ENCODE measurements at regions not wholly inside any gene's neighbourhood (a gene's known extent, or its start where the extent isn't known, plus 50 kb on each side); places are given as distances from the start of the nearest gene placed in this dataset.

DNA sequence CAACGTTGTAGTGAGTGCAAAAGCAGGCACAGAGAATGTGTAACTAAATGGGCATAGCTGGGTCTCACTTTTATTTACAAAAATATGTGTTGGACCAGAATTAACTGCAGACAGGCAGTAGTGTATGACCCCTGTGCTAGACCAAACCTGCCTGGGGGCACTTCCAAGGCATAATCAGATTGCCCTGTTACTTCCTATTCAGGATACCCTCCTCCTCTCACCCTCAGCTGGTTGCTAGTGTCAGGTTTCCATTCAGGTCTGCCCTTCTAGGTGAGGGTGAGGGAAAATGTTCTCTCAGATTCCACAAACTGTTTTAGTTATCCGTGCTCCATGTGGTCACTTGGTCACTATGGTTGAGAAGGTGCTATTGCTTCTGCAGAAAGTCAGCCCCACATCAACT lies 387.3 kb downstream of the LMX1A start:
- Histone ChIP-seq H3K36me3 (ENCODE audit: control insufficient read depth in 2 of 2, extremely low read depth in 1 of 2, insufficient read depth in 2 of 2, low read length in 2 of 2) (no peaks in the 10 kb centered on the region), H3K9me1 (replicated peaks; ENCODE audit: control insufficient read depth, extremely low read depth, insufficient read depth, low read length) (no peaks in the 10 kb centered on the region), H3K79me2 (ENCODE audit: control insufficient read depth, insufficient read depth, low read length) (no peaks in the 10 kb centered on the region), H3K4me2 (ENCODE audit: insufficient read depth, low read length) (no peak overlapping the region), H3K9ac (replicated peaks; ENCODE audit: extremely low read depth, insufficient read depth, low read length) (no peak overlapping the region), H4K20me1 (replicated peaks; ENCODE audit: control insufficient read depth, extremely low read depth, insufficient read depth, low read length) (no peaks in the 10 kb centered on the region), H3K27ac (ENCODE audit: insufficient read depth, low read depth, low read length) (no peak overlapping the region), H3K4me1 (ENCODE audit: control insufficient read depth, extremely low read depth, insufficient read depth, low read length) (no peaks in the 10 kb centered on the region), H3K27me3 (ENCODE audit: control insufficient read depth in 2 of 2, insufficient read depth in 2 of 2, low read length in 2 of 2) (no peaks in the 10 kb centered on the region), H3K9me3 (replicated peaks; ENCODE audit: control insufficient read depth, insufficient read depth, low read length) (no peaks in the 10 kb centered on the region), H2AFZ (ENCODE audit: low read depth, low read length) (no peak overlapping the region), H3K4me3 (replicated peaks in 1 of 3; ENCODE audit: insufficient read depth in 1 of 3, low read depth in 1 of 3, low read length in 3 of 3) (no peak overlapping the region)
- no TSS peak for BruUV-seq (replicated peaks)
- ChIA-PET POLR2A (no interaction called here), CTCF (no interaction called here)
- intact Hi-C loops (cut with micrococcal nuclease), result no loop called here
- FAIRE-seq (no peak), DNase-seq (ENCODE audit: low read depth, low spot score) (no peak)
- dilution Hi-C loops (cut with MboI; ENCODE audit: extremely low pct_ligation_motif_present, low sequenced_read_pairs), result no loop called here
- TF ChIP-seq POLR2A (IDR thresholded peaks at IDR 0.05; ENCODE audit: low read depth, low read length), result no peak

- Histone ChIP-seq H3K4me3 (replicated peaks in 1 of 3; ENCODE audit: insufficient read depth in 1 of 3, low read depth in 1 of 3, low read length in 3 of 3) (no peak overlapping the region), H3K27me3 (ENCODE audit: control insufficient read depth in 2 of 2, insufficient read depth in 2 of 2, low read length in 2 of 2) (no peaks in the 10 kb centered on the region), H3K9me3 (replicated peaks; ENCODE audit: control insufficient read depth, insufficient read depth, low read length) (no peaks in the 10 kb centered on the region), H3K36me3 (ENCODE audit: control insufficient read depth in 2 of 2, extremely low read depth in 1 of 2, insufficient read depth in 2 of 2, low read length in 2 of 2) (no peaks in the 10 kb centered on the region), H3K4me1 (ENCODE audit: control insufficient read depth, extremely low read depth, insufficient read depth, low read length) (no peaks in the 10 kb centered on the region), H4K20me1 (replicated peaks; ENCODE audit: control insufficient read depth, extremely low read depth, insufficient read depth, low read length) (no peaks in the 10 kb centered on the region), H3K27ac (ENCODE audit: insufficient read depth, low read depth, low read length) (no peak overlapping the region), H2AFZ (ENCODE audit: low read depth, low read length) (no peak overlapping the region), H3K79me2 (ENCODE audit: control insufficient read depth, insufficient read depth, low read length) (no peaks in the 10 kb centered on the region), H3K9ac (replicated peaks; ENCODE audit: extremely low read depth, insufficient read depth, low read length) (no peak overlapping the region), H3K4me2 (ENCODE audit: insufficient read depth, low read length) (no peak overlapping the region), H3K9me1 (replicated peaks; ENCODE audit: control insufficient read depth, extremely low read depth, insufficient read depth, low read length) (no peaks in the 10 kb centered on the region)
- intact Hi-C loops (cut with micrococcal nuclease) (no loop called here), dilution Hi-C loops (cut with MboI; ENCODE audit: extremely low pct_ligation_motif_present, low sequenced_read_pairs) (no loop called here)
- BruUV-seq (replicated peaks), result no TSS peak
- FAIRE-seq, result no peak
- POLR2A ChIA-PET, result no interaction called here
- no peak for DNase-seq (ENCODE audit: low read depth, low spot score)
- CTCF ChIA-PET, result no interaction called here
- TF ChIP-seq MYC (IDR thresholded peaks at IDR 0.05; ENCODE audit: low read depth, low read length), result no peak
- TF ChIP-seq MAX (IDR thresholded peaks at IDR 0.05; ENCODE audit: insufficient read depth, insufficient read length), result no peak
- TF ChIP-seq EZH2 (IDR thresholded peaks at IDR 0.05; ENCODE audit: borderline replicate concordance, low read depth, low read length, severe bottlenecking), result no peak
- TF ChIP-seq POLR2A (IDR thresholded peaks at IDR 0.05; ENCODE audit: low read depth, low read length), result no peak
- TF ChIP-seq GATA2 (IDR thresholded peaks at IDR 0.05; ENCODE audit: insufficient read depth, insufficient read length, low read depth, low read length), result no peak
- no peak for TF ChIP-seq CTCF (IDR thresholded peaks at IDR 0.05; ENCODE audit: extremely low read depth in 1 of 2, insufficient read depth in 1 of 2, low read depth in 1 of 2, low read length in 2 of 2)
- TF ChIP-seq POLR2AphosphoS5 (IDR thresholded peaks at IDR 0.05; ENCODE audit: insufficient read depth, low read depth, low read length), result no peak
- no peak for TF ChIP-seq FOS (IDR thresholded peaks at IDR 0.05; ENCODE audit: borderline replicate concordance, insufficient read depth, low read length)
Observed at GRCh38 chr1:164967300-164967699, 389.2 kb downstream of the LMX1A start.

Measured in endothelial cell of umbilical vein (primary cell).